Endothelial cell of umbilical vein (primary cell): ENCODE measurements at regions not wholly inside any gene's neighbourhood (a gene's known extent, or its start where the extent isn't known, plus 50 kb on each side); places are given as distances from the start of the nearest gene placed in this dataset.

Experiments used
- BruUV-seq: library from RNA; stranded (reverse); fragments of 400-500 nt; replicated peaks from 2 replicates; lab custom pipeline; 2021; lab: Mats Ljungman, UMichigan
- CTCF ChIA-PET: fragments of 300-600, 350-600 bp; sonication (Branson Sonifier 250); formaldehyde crosslinking; loops from one replicate; lab custom pipeline; 2021; ENCODE audit warnings: antibody characterized with exemption, inconsistent platforms; lab: Charles Lee
- POLR2A ChIA-PET: fragments of 300-600, 350-600 bp; sonication (Branson Sonifier 250); formaldehyde crosslinking; loops from one replicate; lab custom pipeline; 2021; ENCODE audit warnings: antibody characterized with exemption, inconsistent platforms; lab: Charles Lee
- DNase-seq: peaks from one replicate; pipeline ENCODE4 v3.0.0-alpha.2; 2011; ENCODE audit warnings: low read depth, low spot score
- FAIRE-seq: peaks from 2 replicates; lab custom pipeline; 2011; peaks lifted over from hg19 to GRCh38; lab: Jason Lieb, UNC
- H2AFZ ChIP-seq: 2 replicates; pipeline ENCODE4 v1.6.0; 2012; ENCODE audit warnings: low read depth, low read length, control low read depth, inconsistent platforms
- H3K27ac ChIP-seq: 2 replicates; pipeline ENCODE4 v1.5.1; 2011; ENCODE audit warnings: low read depth, mild to moderate bottlenecking, control low read depth, low read length, moderate library complexity; ENCODE audit not compliant: insufficient read depth
- H3K27me3 ChIP-seq, 2 experiments: 2 replicates each; pipeline versions ENCODE4 v1.6.0 to v1.6.1; 2011; ENCODE audit warnings: low read length in 2 of 2, mixed read lengths in 1 of 2; ENCODE audit not compliant: control insufficient read depth in 2 of 2, insufficient read depth in 2 of 2
- H3K36me3 ChIP-seq, 2 experiments: 2 replicates in 1 of 2; 3 replicates in 1 of 2; pipeline ENCODE4 v1.5.1; 2011; ENCODE audit warnings: low read length in 2 of 2, mild to moderate bottlenecking in 1 of 2, moderate library complexity in 1 of 2; ENCODE audit not compliant: control insufficient read depth in 2 of 2, insufficient read depth in 2 of 2; ENCODE audit errors: extremely low read depth in 1 of 2
- H3K4me1 ChIP-seq: 3 replicates; pipeline ENCODE4 v1.5.1; 2011; ENCODE audit warnings: mild to moderate bottlenecking, low read length; ENCODE audit not compliant: control insufficient read depth, insufficient read depth; ENCODE audit errors: extremely low read depth
- H3K4me2 ChIP-seq: 2 replicates; pipeline ENCODE4 v1.6.1; 2011; ENCODE audit warnings: low read length, control low read depth, mixed read lengths; ENCODE audit not compliant: insufficient read depth
- H3K4me3 ChIP-seq, 3 experiments: fragments of 200-600 bp in 1 of 3; sonication (generic), shearing (Covaris generic) in 1 of 3; replicated peaks in 1 of 3; 2 replicates each; pipeline ENCODE4 v1.5.1; 2011 to 2016; ENCODE audit warnings: control low read depth in 3 of 3, low read length in 3 of 3, mild to moderate bottlenecking in 2 of 3, inconsistent platforms in 1 of 3, low read depth in 1 of 3, moderate library complexity in 1 of 3; ENCODE audit not compliant: insufficient read depth in 1 of 3
- H3K79me2 ChIP-seq: 2 replicates; pipeline ENCODE4 v1.6.0; 2012; ENCODE audit warnings: low read length, inconsistent platforms; ENCODE audit not compliant: control insufficient read depth, insufficient read depth
- H3K9ac ChIP-seq: replicated peaks from 2 replicates; pipeline ENCODE3; 2011; ENCODE audit warnings: low read length, control low read depth; ENCODE audit not compliant: insufficient read depth; ENCODE audit errors: extremely low read depth
- H3K9me1 ChIP-seq: replicated peaks from 3 replicates; pipeline ENCODE4 v1.6.0; 2011; ENCODE audit warnings: mild to moderate bottlenecking, low read length; ENCODE audit not compliant: control insufficient read depth, insufficient read depth; ENCODE audit errors: extremely low read depth
- H3K9me3 ChIP-seq: replicated peaks from 2 replicates; pipeline ENCODE4 v1.5.1; 2012; ENCODE audit warnings: low read length, inconsistent platforms; ENCODE audit not compliant: control insufficient read depth, insufficient read depth
- H4K20me1 ChIP-seq: replicated peaks from 2 replicates; pipeline ENCODE3; 2011; ENCODE audit warnings: mild to moderate bottlenecking, low read length; ENCODE audit not compliant: control insufficient read depth, insufficient read depth; ENCODE audit errors: extremely low read depth
- EZH2 ChIP-seq: IDR thresholded peaks from 2 replicates; pipeline ENCODE4 v1.6.1; 2012; ENCODE audit warnings: borderline replicate concordance, low read depth, mild to moderate bottlenecking, moderate library complexity, low read length, inconsistent platforms; ENCODE audit not compliant: severe bottlenecking
- FOS ChIP-seq: IDR thresholded peaks from 2 replicates; pipeline ENCODE4 v1.6.1; 2011; ENCODE audit warnings: mild to moderate bottlenecking, low read length, moderate library complexity, borderline replicate concordance; ENCODE audit not compliant: insufficient read depth
- GATA2 ChIP-seq: IDR thresholded peaks from 2 replicates; pipeline ENCODE4 v1.7.0; 2011; ENCODE audit warnings: low read depth, mild to moderate bottlenecking, moderate library complexity, mixed read lengths, low read length; ENCODE audit not compliant: insufficient read length, insufficient read depth
- JUN ChIP-seq: IDR thresholded peaks from 2 replicates; pipeline ENCODE4 v1.6.1; 2011; ENCODE audit warnings: borderline replicate concordance, low read depth; ENCODE audit not compliant: insufficient read length, insufficient read depth
- MYC ChIP-seq: IDR thresholded peaks from one replicate; pipeline ENCODE4 v1.6.1; 2011; ENCODE audit warnings: mild to moderate bottlenecking, low read depth, low read length
- POLR2A ChIP-seq: IDR thresholded peaks from 2 replicates; pipeline ENCODE4 v1.6.1; 2012; ENCODE audit warnings: low read depth, mild to moderate bottlenecking, control low read depth, low read length
- dilution Hi-C: fragments of 300-500 bp; cut with MboI; formaldehyde crosslinking; loops from one replicate; pipeline ENCODE4 v1.15.0; 2019; ENCODE audit warnings: low sequenced_read_pairs; ENCODE audit not compliant: extremely low pct_ligation_motif_present
- intact Hi-C: fragments of 100-400 bp; cut with micrococcal nuclease; formaldehyde crosslinking; loops from one replicate; pipeline ENCODE4 v1.10.0; 2022
- TF ChIP-seq, protein P1 (sequence below), 2 donors: IDR thresholded peaks; 1 replicate in 1 of 2; 2 replicates in 1 of 2; pipeline ENCODE4 v1.5.1; 2011; ENCODE audit warnings: low read length in 2 of 2, mild to moderate bottlenecking in 2 of 2, moderate library complexity in 2 of 2, control low read depth in 1 of 2, inconsistent platforms in 1 of 2, low read depth in 1 of 2; ENCODE audit not compliant: insufficient read depth in 1 of 2; ENCODE audit errors: extremely low read depth in 1 of 2

DNA sequence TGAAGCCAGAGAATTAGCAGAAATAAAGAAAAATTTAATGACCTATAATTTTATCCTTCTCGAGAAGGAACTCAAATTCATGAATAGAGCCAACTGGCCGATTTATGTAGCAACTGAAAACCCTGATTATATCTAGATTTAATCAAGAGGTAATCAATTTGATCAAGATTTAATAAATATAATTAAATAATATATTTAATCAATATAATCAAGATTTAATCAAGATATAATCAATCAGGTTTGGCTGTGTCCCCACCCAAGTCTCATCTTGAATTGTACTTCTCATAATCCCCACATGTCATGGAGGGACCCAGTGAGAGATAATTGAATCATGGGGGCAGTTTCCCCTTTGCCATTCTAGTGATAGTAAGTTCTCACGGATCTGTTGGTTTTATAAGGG is 181.2 kb upstream of the CDIN1 start:
- no TSS peak for BruUV-seq
- intact Hi-C loops (no loop called here), dilution Hi-C loops (no loop called here)
- H3K27me3 ChIP-seq, result no peaks in the 10 kb centered on the region
- H3K4me1 ChIP-seq, result no peaks in the 10 kb centered on the region
- no peak overlapping the region for H3K4me2 ChIP-seq
- TF ChIP-seq MYC (no peak), EZH2 (no peak), JUN (no peak), FOS (no peak), GATA2 (no peak)
- TF ChIP-seq, protein P1, sequence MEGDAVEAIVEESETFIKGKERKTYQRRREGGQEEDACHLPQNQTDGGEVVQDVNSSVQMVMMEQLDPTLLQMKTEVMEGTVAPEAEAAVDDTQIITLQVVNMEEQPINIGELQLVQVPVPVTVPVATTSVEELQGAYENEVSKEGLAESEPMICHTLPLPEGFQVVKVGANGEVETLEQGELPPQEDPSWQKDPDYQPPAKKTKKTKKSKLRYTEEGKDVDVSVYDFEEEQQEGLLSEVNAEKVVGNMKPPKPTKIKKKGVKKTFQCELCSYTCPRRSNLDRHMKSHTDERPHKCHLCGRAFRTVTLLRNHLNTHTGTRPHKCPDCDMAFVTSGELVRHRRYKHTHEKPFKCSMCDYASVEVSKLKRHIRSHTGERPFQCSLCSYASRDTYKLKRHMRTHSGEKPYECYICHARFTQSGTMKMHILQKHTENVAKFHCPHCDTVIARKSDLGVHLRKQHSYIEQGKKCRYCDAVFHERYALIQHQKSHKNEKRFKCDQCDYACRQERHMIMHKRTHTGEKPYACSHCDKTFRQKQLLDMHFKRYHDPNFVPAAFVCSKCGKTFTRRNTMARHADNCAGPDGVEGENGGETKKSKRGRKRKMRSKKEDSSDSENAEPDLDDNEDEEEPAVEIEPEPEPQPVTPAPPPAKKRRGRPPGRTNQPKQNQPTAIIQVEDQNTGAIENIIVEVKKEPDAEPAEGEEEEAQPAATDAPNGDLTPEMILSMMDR (IDR thresholded peaks at IDR 0.05; ENCODE audit: extremely low read depth in 1 of 2, insufficient read depth in 1 of 2, low read depth in 1 of 2, low read length in 2 of 2), result no peak
- no peaks in the 10 kb centered on the region for H3K9me3 ChIP-seq
- no peaks in the 10 kb centered on the region for H3K9me1 ChIP-seq
- no peak overlapping the region for H3K9ac ChIP-seq
- no peak overlapping the region for H3K27ac ChIP-seq
- H2AFZ ChIP-seq, result no peak overlapping the region
- H3K4me3 ChIP-seq, result no peak overlapping the region
- H4K20me1 ChIP-seq, result no peaks in the 10 kb centered on the region
- DNase-seq (no peak), FAIRE-seq (no peak)
- no peaks in the 10 kb centered on the region for H3K79me2 ChIP-seq
- POLR2A ChIA-PET, result no interaction called here
- no peaks in the 10 kb centered on the region for H3K36me3 ChIP-seq
- CTCF ChIA-PET, result no interaction called here

DNA sequence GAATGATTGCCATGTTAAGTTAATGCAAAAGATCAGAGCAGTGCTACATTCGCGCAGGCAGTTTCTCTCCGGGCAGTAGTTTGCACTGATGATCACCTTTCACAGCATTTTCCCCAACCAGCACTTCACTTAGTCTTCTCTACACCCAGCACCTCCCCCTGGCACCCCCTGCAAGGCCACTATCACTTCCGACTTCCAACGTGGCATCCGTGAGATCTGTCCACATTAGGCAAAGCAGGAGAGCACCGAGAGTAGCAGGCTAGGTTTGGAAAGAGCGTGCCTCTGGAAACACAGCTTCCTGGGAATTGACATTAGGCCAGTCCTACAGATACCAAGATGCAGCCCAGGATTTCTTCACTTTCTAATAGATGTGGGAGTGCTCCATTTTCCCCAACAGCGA is 180.2 kb upstream of the CDIN1 start:
- H4K20me1 ChIP-seq, result no peaks in the 10 kb centered on the region
- no peaks in the 10 kb centered on the region for H3K36me3 ChIP-seq
- H3K4me2 ChIP-seq, result no peak overlapping the region
- no peak for FAIRE-seq
- H3K27me3 ChIP-seq, result no peaks in the 10 kb centered on the region
- H3K4me3 ChIP-seq, result no peak overlapping the region
- no peak overlapping the region for H3K9ac ChIP-seq
- H3K4me1 ChIP-seq, result no peaks in the 10 kb centered on the region
- no peak for DNase-seq
- H2AFZ ChIP-seq, result no peak overlapping the region
- no TSS peak for BruUV-seq
- TF ChIP-seq EZH2, result no peak
- TF ChIP-seq GATA2, result no peak
- TF ChIP-seq POLR2A, result no peak
- H3K9me3 ChIP-seq, result no peaks in the 10 kb centered on the region
- H3K79me2 ChIP-seq, result no peaks in the 10 kb centered on the region
- CTCF ChIA-PET, result interaction anchor here (0.5 kb wide), 1 partner anchor 40 kb away, joined by 5 read pairs; no protein-coding TSS in a partner anchor
- H3K27ac ChIP-seq, result no peak overlapping the region
- no peaks in the 10 kb centered on the region for H3K9me1 ChIP-seq
- dilution Hi-C loops (no loop called here), intact Hi-C loops (no loop called here)
- POLR2A ChIA-PET, result no interaction called here
